GM19324 (cell line): ENCODE measurements at regions not wholly inside any gene's neighbourhood (a gene's known extent, or its start where the extent isn't known, plus 50 kb on each side); places are given as distances from the start of the nearest gene placed in this dataset.

ENCODE experiments used
- ATAC-seq: cut with Tn5 transposase; IDR thresholded peaks from one replicate; pipeline ENCODE4 v1.9.1; 2021; ENCODE audit warnings: mild to moderate bottlenecking, moderate library complexity; ENCODE audit not compliant: unreplicated experiment, low FRiP score

- ATAC-seq = no peak
Observed at GRCh38 chr20:24207803-24208300, 219.3 kb upstream of the GGTLC1 start.

GRCh38 chr20:24206995-24207394 lies 218.4 kb upstream of the GGTLC1 start:
- no peak for ATAC-seq

DNA sequence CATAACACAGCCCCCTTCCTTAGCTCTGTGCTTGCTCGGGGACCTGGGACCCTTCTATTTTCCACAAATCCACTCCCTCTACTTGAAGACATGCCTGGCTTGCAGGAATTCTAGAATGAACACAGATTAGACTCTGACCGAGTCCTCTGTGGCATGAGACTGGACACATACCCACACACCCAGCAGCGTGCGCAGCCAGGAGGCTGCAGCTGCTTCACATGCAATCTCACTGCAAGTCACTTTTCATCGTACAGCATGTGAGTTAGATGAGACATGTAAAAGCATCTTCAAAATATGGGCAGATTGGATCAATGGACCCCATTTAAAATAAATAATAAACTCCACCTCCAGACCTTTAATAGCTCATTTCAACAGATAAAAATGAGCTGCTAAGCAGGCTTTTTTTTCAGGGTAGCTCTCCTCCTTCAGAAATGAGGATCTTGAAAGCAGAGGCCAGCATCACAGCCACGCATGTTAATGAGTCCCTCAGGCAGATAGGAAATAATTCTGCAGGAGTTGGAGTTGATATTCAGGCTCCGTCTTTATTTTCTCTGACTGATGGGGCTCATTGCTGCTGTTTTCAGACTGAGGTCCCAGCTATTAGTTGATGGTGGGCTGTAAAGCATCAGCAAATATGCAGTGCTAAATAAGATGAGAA lies 215.1 kb upstream of the GGTLC1 start:
- ATAC-seq = no peak

- no peak for ATAC-seq
Observed at GRCh38 chr20:24199501-24199900, 210.9 kb upstream of the GGTLC1 start.

GRCh38 chr20:24194143-24194542 lies 205.6 kb upstream of the GGTLC1 start:
- ATAC-seq = no peak

GRCh38 chr20:24190905-24191304 lies 202.3 kb upstream of the GGTLC1 start:
- ATAC-seq = no peak

DNA sequence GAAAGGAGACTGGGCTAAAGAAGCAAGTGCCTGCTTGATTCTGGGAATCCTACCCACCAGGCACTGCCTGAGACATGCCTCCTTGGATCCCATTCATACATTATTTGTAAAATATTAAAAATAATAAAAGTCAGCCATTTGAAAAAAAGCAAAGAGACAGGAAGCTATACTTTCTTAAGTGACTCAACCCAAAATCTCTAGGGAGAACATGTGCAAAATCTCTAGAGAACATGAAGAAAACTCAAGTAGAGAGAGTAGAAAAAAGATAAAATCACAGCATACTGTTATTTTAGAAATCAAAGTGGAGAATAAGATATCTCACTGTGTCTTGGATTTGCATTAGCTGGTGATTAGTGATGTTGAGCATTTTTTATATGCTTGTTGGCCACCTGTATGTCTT lies 197.2 kb upstream of the GGTLC1 start:
- no peak for ATAC-seq

GRCh38 chr20:24181151-24181550 lies 192.6 kb upstream of the GGTLC1 start:
- no peak for ATAC-seq

DNA sequence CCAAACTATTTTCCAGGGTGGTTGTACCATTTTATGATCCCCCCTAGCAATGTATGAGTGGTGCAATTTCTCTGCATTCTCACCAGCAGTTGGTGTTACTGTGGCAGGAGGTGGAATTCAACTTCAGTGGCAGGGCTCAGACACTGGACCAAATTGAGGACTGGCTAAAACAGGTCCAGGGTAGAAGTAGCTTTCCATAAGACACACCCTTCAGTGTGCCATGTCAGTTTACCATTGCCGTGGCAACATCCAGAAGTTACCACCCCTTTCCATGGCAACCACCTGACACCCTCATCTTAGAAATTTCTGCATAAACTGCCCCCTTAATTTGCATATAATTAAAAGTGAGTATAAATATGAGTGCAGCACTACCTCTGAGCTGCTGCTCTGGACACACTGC lies 180.7 kb upstream of the GGTLC1 start:
- no peak for ATAC-seq

DNA sequence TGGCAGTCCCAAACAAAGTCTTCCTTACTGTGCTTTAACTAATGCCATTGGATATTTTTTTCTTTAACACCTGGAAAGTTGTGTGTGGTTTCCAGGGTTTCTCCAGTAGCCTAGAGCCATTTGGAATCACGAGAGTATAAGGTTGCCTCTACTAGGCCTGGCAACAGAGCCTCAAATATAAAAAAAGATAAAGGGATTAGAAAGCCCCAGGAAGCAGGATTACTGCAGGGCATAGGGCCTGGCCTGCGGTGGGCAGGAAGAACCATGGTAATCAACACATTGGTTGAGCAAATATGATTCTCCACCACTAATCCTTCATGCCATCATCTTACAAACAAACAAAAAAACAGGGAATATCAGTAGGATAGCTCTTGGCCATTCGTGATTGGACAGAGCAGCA lies 177.8 kb upstream of the GGTLC1 start:
- no peak for ATAC-seq

DNA sequence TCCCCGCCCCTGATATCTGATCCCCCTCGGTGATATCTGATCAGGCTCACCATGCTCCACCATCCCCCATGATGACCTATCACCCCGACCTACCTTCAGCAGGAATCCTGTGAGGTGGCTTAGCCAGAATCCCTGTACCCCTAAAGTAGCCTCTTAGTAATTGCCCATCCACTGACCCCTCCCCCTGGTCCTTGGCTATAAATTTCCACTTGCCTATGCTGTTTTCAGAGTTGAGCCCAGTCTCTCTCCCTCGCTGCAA lies 177.5 kb upstream of the GGTLC1 start:
- no peak for ATAC-seq

GRCh38 chr20:24165301-24166122 lies 176.9 kb upstream of the GGTLC1 start:
- no peak for ATAC-seq

GRCh38 chr20:24164360-24164759 lies 175.8 kb upstream of the GGTLC1 start:
- ATAC-seq = no peak

DNA sequence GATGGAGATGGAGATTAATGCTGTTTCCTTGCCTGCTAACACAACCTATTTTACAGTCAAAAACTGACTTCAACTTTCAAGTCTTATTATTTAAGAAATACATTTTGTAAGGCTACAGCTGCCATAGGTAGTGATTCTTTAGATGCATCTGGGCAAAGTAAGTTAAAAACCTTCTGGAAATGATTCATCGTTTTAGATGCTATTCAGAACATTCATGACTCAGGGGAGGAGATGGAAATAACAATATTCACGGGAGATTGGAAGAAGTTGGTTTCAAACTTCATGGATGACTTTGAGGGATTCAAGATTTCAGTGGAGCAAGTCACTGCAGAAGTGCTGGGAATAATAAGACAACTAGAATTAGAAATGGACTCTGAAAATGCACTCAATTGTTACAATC lies 174.9 kb upstream of the GGTLC1 start:
- ATAC-seq = no peak

DNA sequence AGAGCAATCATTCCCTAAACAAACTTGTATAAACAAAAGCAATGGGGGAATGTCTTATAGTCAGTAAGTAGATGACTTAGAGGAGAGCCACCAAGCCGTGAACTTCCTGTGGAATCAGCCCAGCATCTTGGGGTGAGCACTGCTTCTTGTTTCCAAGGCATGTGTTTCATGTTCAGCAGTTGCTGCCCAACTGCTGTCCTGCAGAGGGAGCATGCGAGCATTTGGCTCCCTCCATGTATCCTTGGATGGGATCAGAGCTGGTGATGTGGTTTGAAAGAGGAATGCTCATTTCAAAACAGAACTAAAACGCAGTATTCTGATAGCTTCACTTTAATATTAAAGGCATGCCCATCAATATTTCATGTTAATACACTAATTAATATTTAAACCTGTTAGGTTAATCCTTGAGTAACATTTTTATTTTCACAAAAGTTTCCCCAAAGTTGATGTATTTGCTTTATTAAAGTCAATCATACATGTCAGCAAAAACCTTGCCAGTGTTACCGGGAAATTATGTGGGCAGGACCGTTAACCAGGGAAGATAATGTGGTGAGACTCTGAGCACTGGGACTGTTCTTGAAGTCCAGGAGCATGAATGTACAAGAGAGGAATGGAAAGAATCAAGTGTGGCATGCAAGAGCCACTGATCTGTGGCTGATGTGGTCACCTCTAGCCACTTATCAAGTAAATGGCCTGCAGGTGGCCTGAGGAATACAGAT lies 172.1 kb upstream of the GGTLC1 start:
- no peak for ATAC-seq

- ATAC-seq = no peak
Observed at GRCh38 chr20:24158281-24158680, 169.7 kb upstream of the GGTLC1 start.

GRCh38 chr20:24157213-24157612 lies 168.6 kb upstream of the GGTLC1 start:
- ATAC-seq = no peak

- no peak for ATAC-seq
Observed at GRCh38 chr20:24153101-24154040, 164.8 kb upstream of the GGTLC1 start.

GRCh38 chr20:24151621-24152294 lies 163.2 kb upstream of the GGTLC1 start:
- no peak for ATAC-seq

- no peak for ATAC-seq
Observed at GRCh38 chr20:24150406-24150805, 161.8 kb upstream of the GGTLC1 start.
